Vagina (tissue), 2 donors: ENCODE measurements at regions not wholly inside any gene's neighbourhood (a gene's known extent, or its start where the extent isn't known, plus 50 kb on each side); places are given as distances from the start of the nearest gene placed in this dataset.

ENCODE experiments used
- CTCF ChIP-seq, 3 experiments: fragments of 450-650 bp in 2 of 3; fragments of 200-600 bp in 1 of 3; sonication (generic) in 1 of 3; IDR thresholded peaks; one replicate each; pipeline ENCODE4 v1.5.1; 2017 to 2019; ENCODE audit warnings: antibody characterized with exemption in 3 of 3, mild to moderate bottlenecking in 2 of 3, moderate library complexity in 2 of 3
- POLR2A ChIP-seq, 2 donors: fragments of 450-650 bp; IDR thresholded peaks; one replicate each; pipeline ENCODE4 v1.6.1; 2017; ENCODE audit warnings: antibody characterized with exemption in 2 of 2, mild to moderate bottlenecking in 2 of 2, moderate library complexity in 2 of 2

- TF ChIP-seq CTCF (IDR thresholded peaks at IDR 0.05) (no peak), POLR2A (IDR thresholded peaks at IDR 0.05) (no peak)
Observed at GRCh38 chr3:28980631-28981030, 300.2 kb upstream of the RBMS3 start.
